HTR-8/SVneo (cell line): ENCODE measurements at regions not wholly inside any gene's neighbourhood (a gene's known extent, or its start where the extent isn't known, plus 50 kb on each side); places are given as distances from the start of the nearest gene placed in this dataset.

Experiments used
- DNase-seq: peaks from one replicate; pipeline ENCODE4 v3.0.0; 2011; ENCODE audit warnings: low spot score, mixed read lengths; ENCODE audit not compliant: insufficient read length
- FAIRE-seq: peaks from 2 replicates; lab custom pipeline; 2011; peaks lifted over from hg19 to GRCh38; lab: Jason Lieb, UNC

DNA sequence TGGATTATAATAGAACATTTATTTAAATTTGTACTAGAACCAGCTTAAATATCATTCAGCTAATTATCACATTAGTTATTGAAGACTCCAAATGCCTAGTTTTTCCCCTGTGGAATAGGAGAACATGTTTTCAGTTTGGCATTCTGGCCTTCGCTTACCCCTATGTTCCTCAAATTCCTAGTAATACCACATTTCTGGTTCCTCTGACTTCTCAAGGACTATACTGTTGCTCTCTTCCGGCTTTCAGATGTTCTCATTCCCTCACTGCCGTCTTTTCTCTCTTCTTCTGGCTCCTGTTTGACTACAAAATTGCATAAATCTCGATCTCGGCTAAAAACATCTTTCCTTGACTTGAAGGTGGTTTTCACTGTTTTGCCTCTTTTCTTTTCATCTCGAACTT is 71.8 kb upstream of the KHDRBS2 start:
- DNase-seq (no peak), FAIRE-seq (no peak)

DNA sequence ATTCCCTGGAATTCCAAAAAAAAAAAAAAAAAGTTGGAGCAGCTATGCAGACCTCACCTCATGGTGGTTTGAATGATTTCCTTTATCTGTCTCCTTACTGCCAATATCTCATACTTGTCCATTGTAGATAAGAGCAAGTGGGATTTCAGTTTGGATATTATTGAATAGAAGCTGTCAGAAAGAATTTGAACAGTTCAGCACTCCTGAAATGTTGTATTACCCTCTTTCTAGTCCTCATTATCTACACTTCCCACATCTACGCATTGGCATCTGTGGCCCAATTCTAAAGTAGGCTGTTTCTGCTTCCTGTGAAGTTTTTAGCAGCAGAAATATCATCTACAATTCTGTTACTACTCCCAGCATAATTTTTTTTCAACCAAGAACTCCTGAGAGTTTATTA is 68.2 kb upstream of the KHDRBS2 start:
- FAIRE-seq, result no peak

DNA sequence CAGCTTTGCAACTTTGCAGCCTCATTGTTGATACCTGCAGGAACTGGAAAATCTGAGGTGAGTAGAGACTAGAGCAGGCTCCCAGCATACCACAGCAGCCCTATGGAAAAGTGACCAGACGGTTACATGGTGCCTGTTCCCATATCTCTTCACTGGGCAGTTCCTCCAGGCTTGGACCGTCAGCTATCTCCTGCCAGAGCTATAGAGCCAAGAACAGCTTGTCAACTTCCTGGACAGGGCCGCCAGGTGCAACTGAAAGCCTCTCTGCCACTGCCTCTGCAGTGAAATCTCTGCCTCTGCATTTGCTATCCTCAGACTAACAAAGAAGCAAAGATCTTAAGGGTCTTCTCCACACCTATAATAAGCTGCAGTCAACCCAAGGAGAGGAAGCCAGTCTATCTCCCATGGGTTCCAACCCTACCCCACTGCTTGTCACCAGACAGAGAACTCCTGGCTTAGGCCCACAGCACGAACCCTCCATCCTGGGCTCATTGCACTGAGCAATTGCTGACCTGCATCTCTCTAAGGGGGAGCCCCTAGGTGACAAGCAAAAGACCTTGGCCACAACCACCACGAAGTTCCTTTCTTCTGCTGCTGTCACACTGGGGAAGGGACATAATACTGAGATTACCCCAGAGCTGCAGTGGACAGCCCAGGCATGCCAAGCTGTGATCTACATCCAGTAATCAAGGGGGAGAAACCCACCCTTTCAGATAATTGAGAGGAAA is 60.1 kb upstream of the KHDRBS2 start:
- DNase-seq (no peak), FAIRE-seq (no peak)

More for the DNA sequence above, 68.2 kb upstream of the KHDRBS2 start:
- DNase-seq, result no peak

DNA sequence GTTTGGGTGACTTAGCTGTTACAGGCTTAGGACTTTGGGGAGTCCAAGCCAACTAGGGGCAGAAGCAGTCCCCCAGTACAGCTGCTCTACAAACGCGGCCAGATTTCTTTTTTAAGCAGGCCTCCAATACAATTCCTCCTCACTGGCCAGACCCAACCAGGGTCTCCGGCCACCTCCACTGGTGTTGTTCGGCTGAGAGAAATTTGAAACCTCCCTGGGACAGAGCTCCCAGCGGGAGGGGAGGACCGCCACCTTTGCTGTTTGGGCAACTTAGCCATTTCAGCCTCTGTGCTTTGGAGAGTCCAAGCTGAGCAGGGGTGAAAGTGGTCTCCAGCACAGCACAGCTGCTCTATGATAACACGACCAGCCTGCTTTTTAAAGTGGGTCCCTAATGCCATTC is 59.4 kb upstream of the KHDRBS2 start:
- FAIRE-seq, result no peak
- no peak for DNase-seq

DNA sequence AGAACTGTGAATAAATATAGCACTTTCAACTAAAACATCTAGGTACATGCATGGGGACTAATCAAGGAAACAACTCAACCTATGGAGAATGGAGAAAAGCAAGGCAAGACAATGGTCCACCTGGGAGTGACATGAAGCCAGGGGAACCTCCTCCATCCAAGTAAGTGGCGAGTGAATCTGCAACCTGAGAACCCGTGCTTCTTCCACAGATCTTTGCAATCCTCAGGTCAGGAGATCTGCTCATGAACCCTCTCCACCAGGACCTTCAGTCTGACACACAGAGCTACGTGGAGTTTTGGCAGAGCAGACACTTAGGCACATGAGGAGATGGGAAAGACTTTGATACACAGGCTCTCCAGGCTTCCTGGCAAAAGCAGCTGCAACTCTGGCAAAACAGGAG is 58.8 kb upstream of the KHDRBS2 start:
- no peak for FAIRE-seq
- DNase-seq, result no peak

DNA sequence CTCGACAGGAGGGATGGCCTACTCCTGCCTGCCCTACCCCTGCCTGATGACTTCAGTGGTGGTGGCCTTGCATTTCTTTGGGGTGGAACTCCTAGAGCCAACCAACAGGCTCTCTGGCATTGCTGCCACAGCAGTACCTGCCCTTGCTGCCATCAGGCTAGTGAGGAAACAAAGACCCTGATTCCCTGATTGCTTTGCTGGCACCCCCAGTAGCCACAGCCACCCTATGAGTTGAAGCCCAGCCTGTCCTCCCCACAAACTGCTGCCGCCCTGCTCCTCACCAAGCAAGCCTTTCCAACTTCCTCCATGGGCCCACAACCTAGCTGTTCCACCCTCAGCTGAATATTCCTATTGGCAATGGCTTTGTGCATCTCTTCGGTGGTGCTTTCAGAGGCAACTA is 52.5 kb upstream of the KHDRBS2 start:
- DNase-seq, result no peak
- no peak for FAIRE-seq
